Stomach (tissue), 4 donors: ENCODE measurements at regions not wholly inside any gene's neighbourhood (a gene's known extent, or its start where the extent isn't known, plus 50 kb on each side); places are given as distances from the start of the nearest gene placed in this dataset.

ENCODE experiments used
- POLR2A ChIP-seq, 4 donors: fragments of 450-650 bp; IDR thresholded peaks; one replicate each; pipeline ENCODE4 v1.6.1; 2016; ENCODE audit warnings: antibody characterized with exemption in 4 of 4, control low read depth in 2 of 4, mild to moderate bottlenecking in 1 of 4, moderate library complexity in 1 of 4
- POLR2AphosphoS5 ChIP-seq, 3 donors: sonication (generic); formaldehyde crosslinking; IDR thresholded peaks; one replicate each; pipeline ENCODE4 v1.6.1; 2016; ENCODE audit warnings: antibody characterized with exemption in 3 of 3
- TF ChIP-seq, protein P1 (sequence below), 7 experiments: fragments of 450-650 bp in 4 of 7; fragments of 200-600 bp in 3 of 7; sonication (generic) in 3 of 7; IDR thresholded peaks; one replicate each; pipeline ENCODE4 v1.5.1; 2016 to 2019; ENCODE audit warnings: antibody characterized with exemption in 7 of 7, control low read depth in 2 of 7, mild to moderate bottlenecking in 1 of 7

- no peak for TF ChIP-seq POLR2A (IDR thresholded peaks at IDR 0.05)
- TF ChIP-seq, protein P1, sequence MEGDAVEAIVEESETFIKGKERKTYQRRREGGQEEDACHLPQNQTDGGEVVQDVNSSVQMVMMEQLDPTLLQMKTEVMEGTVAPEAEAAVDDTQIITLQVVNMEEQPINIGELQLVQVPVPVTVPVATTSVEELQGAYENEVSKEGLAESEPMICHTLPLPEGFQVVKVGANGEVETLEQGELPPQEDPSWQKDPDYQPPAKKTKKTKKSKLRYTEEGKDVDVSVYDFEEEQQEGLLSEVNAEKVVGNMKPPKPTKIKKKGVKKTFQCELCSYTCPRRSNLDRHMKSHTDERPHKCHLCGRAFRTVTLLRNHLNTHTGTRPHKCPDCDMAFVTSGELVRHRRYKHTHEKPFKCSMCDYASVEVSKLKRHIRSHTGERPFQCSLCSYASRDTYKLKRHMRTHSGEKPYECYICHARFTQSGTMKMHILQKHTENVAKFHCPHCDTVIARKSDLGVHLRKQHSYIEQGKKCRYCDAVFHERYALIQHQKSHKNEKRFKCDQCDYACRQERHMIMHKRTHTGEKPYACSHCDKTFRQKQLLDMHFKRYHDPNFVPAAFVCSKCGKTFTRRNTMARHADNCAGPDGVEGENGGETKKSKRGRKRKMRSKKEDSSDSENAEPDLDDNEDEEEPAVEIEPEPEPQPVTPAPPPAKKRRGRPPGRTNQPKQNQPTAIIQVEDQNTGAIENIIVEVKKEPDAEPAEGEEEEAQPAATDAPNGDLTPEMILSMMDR (IDR thresholded peaks at IDR 0.05): no peak
- no peak for TF ChIP-seq POLR2AphosphoS5 (IDR thresholded peaks at IDR 0.05)
These were observed 155.1 kb upstream of the PRICKLE1 start for GRCh38 chr12:42744539-42745182.
